Endothelial cell of hepatic sinusoid (primary cell): ENCODE measurements at regions not wholly inside any gene's neighbourhood (a gene's known extent, or its start where the extent isn't known, plus 50 kb on each side); places are given as distances from the start of the nearest gene placed in this dataset.

ENCODE experiments used
- in situ Hi-C: cut with HindIII; loops from 2 replicates; pipeline ENCODE4 v1.10.0; 2017; ENCODE audit warnings: low sequenced_read_pairs

- in situ Hi-C loops: loop anchor here (5.0 kb wide), 1 partner anchor 78 kb away; no protein-coding TSS in a partner anchor
Measured at GRCh38 chr5:58259685-58260152, 200.2 kb downstream of the PLK2 start.

GRCh38 chr5:58258984-58259684 is 200.8 kb downstream of the PLK2 start:
- in situ Hi-C loops: no loop called here

DNA sequence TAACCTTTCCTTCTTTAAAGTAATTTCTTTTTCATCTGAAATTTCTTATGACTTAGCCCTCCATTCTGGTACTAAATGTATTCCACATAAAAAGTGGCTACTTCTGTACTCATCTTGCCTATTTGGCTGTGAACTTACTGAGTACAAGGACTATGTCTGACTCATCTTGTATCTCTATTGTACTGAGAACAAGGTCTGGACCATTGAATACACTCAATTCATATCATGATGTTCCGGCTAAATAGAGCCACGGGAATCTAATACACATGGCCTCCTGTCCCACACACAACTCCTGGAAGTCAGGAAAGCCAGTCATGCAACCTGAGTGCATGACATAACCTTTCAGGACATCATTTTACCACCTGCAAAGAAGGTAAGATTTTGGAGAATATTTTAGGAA is 203.9 kb downstream of the PLK2 start:
- in situ Hi-C loops: no loop called here

GRCh38 chr5:58255386-58255785 is 204.5 kb downstream of the PLK2 start:
- in situ Hi-C loops: no loop called here

- in situ Hi-C loops: no loop called here
Measured at GRCh38 chr5:58248221-58248620, 211.7 kb downstream of the PLK2 start.

GRCh38 chr5:58246461-58246944 is 213.4 kb downstream of the PLK2 start:
- in situ Hi-C loops: no loop called here

DNA sequence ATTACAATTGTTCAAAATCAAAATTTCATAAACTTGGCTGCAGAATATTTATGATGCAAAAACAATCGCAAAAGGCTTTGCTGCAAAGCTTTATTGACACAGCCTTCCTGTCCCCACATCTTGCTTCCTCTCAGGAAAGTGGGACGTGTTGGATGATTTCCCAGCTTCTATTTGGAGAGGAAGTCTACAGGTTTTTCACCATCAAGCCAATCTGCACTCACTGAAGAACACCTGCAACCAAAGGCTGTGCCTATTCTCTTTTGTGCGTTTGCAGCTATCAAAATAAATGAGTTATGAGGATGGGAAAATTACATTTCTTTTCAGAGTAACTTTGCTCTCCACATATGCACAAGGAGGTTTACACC is 214.4 kb downstream of the PLK2 start:
- in situ Hi-C loops: no loop called here

- in situ Hi-C loops: no loop called here
Measured at GRCh38 chr5:58244819-58245475, 214.9 kb downstream of the PLK2 start.

- in situ Hi-C loops: no loop called here
Measured at GRCh38 chr5:58241389-58241788, 218.5 kb downstream of the PLK2 start.

DNA sequence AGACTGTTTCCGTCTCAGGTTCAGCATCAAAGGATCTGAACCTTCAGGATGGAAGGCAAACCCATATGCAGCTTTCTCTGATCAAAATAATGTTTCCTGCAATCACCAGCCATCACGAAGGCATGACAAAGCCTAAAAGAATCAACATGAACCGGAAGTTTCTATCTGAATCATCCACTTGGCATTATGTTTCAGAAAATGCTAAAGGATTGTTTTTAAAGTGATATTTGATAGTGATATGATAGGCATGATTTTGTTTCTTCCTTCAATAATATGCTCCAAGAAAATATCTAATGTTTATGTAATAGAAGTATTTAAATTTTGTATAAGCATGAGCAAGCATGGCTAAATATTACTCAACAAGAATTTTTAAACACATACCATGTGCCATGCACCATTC is 219.6 kb downstream of the PLK2 start:
- in situ Hi-C loops: no loop called here

- in situ Hi-C loops: no loop called here
Measured at GRCh38 chr5:58239731-58240130, 220.2 kb downstream of the PLK2 start.

- in situ Hi-C loops: no loop called here
Measured at GRCh38 chr5:58239045-58239444, 220.8 kb downstream of the PLK2 start.

GRCh38 chr5:58236498-58236897 is 223.4 kb downstream of the PLK2 start:
- in situ Hi-C loops: no loop called here

- in situ Hi-C loops: no loop called here
Measured at GRCh38 chr5:58235299-58235698, 224.6 kb downstream of the PLK2 start.

DNA sequence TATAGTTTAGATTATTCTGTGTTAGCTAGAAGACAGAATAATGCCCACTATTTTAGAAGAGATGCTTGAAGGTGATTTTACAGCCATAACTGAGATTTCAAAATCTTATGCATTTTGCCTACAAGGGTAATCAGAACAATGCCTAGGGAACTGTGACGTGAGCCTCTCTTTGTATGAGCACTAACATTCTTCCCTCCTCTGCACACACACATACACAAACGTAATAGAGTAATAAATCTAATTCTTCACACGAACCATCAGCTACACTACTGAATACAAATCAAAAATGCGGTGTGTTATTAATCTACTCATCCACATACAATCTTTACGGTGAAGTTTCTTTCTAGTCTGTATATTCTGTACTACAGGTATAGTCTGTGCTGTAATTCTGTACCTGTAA is 227.8 kb downstream of the PLK2 start:
- in situ Hi-C loops: no loop called here

GRCh38 chr5:58231041-58231440 is 228.8 kb downstream of the PLK2 start:
- in situ Hi-C loops: no loop called here

- in situ Hi-C loops: no loop called here
Measured at GRCh38 chr5:58228896-58229295, 231.0 kb downstream of the PLK2 start.

- in situ Hi-C loops: no loop called here
Measured at GRCh38 chr5:58227858-58228257, 232.0 kb downstream of the PLK2 start.

GRCh38 chr5:58224661-58225060 is 235.2 kb downstream of the PLK2 start:
- in situ Hi-C loops: no loop called here

DNA sequence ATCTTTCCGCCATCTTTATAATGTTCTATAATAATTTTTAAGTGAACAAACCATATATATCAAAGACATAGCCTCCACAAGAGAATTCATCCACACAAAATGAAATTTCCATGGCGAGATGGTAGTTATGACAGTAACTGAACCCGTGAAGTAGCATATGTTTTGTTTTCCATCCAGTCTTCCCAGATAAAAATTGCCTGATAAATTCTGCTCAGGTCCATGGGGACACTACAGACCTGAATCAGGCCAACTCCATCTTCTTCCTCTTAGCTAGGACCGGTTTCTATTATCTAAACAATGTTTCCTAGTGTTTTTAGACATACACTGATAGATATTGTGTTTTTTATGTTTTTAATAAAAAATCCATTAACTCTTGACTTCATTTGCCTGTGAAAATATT is 235.7 kb downstream of the PLK2 start:
- in situ Hi-C loops: no loop called here

- in situ Hi-C loops: no loop called here
Measured at GRCh38 chr5:58215364-58215763, 244.5 kb downstream of the PLK2 start.

DNA sequence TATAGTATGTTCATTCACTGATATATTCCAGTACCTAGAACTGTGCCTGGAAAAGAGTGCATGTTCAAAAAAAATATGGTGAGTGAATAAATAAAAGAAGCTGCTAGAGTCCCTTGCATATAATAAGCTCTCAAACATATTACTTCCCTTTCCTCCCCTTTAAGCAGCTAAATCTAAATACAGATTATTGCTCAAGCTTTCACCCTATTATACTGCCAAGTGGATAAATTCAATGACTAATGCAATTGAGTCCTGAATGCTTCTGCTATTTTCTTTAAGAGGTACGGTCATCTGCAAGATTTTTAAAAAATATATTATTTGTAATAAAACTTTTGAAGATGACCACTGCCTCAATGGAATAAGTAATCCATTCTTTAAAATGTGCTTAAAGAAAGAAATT is 248.4 kb downstream of the PLK2 start:
- in situ Hi-C loops: no loop called here
